SH-SY5Y (cell line): ENCODE measurements at regions not wholly inside any gene's neighbourhood (a gene's known extent, or its start where the extent isn't known, plus 50 kb on each side); places are given as distances from the start of the nearest gene placed in this dataset.

Experiments
- GATA2 ChIP-seq: IDR thresholded peaks from 2 replicates; pipeline ENCODE4 v1.6.1; 2011; ENCODE audit warnings: mild to moderate bottlenecking, low read depth, low read length
- GATA3 ChIP-seq: IDR thresholded peaks from 2 replicates; pipeline ENCODE4 v1.6.1; 2011; ENCODE audit warnings: low read depth, mild to moderate bottlenecking, low read length, moderate library complexity

DNA sequence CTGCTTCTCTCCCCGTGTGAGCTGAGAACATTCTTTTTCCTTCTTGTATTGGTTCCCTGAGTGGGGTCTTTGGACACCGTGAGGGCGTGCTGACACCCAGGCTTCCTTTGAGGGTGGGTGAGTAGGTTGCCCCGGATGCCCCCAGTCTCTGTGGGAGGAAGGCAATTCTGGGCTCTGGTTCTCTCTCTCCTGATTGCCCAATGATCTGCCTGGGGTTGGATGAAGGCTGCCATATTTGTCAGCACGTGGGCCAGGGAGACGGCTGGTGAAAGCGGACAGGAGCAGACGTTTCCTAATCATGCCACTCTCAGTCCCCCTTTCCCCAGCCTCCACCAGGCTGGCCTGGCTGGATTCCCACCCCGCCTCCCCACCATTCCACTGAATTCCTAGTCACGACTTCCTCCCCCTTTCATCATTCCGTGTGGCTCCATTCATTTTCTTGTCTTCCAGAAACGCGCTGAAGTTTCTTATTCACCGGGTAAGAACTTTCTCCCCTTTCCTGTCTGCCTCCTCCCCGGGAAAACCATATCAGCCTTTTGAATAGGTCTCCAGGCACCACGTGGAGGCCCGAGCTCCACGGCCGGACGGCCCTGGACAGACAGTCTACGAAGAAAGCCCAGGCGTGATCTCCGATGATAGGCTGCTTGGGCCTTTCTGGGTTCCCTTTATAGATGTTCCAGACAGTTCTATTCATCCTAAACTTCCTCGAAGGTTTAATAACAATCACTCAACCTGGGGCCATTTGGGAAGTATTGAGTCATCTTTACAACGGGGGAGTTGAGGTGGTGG, 98.7 kb upstream of the NPTX2 start:
- no peak for TF ChIP-seq GATA2
- TF ChIP-seq GATA3: no peak
